ENCODE measurements at regions not wholly inside any gene's neighbourhood (a gene's known extent, or its start where the extent isn't known, plus 50 kb on each side); places are given as distances from the start of the nearest gene placed in this dataset.

DNA sequence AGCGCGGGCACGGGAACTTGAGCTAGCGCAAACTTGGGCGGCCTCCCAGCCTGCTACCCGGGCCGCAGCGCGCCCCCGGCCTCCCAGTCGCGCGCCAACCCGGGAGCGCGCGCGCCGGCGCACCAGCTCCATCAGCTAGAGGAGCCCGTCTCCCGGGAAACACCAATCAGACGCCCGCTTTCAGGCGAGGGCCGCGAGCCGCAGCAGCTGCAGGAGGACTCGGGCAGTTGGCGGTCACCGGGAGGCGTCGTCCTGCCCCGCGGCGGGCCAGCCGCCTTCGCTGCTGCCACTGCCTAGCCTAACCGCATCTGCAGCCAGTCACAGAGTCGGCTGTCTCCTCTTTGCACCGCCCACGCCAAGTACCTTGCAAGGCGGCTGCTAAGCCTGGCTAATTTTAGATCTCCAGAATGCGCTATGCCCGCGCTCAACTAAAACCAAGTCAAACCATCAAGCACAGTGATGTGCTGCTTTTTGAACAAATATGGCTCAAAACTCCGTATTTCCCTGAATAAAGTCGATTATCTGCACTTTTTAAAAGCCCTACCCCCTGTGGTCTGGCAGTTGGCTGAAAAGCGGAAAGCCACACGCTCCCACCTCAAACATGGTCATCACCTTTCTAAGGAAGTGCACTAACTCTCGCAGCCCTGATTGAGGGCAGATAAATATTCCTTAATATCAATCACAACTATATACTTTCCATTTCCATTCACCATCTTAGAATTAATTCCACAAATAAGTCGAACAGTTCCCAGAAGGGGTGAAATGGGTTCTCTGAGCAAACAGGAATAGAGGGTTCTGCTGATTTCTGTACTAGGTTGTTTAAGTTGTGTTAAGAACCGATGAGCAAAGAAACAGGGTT is 221.8 kb downstream of the MEF2C start:
- Histone ChIP-seq H3K4me1 (0 out of 2 replicates have a peak, but pooled peaks cover 5% of the 10 kb centered on the region), H3K4me3 (ENCODE audit: low read depth, low read length) (peak overlapping the region; percentile 41), H3K27me3 (replicated peaks; ENCODE audit: control insufficient read depth, insufficient read depth, low read length) (no peaks in the 10 kb centered on the region), H3K9me3 (no peaks in the 10 kb centered on the region), H3K36me3 (ENCODE audit: control insufficient read depth, insufficient read depth, low read length) (no peaks in the 10 kb centered on the region)
- Mint-ChIP-seq H3K36me3 (ENCODE audit: insufficient read depth, unreplicated experiment) (no peaks in the 10 kb centered on the region), H3K27me3 (ENCODE audit: insufficient read depth, unreplicated experiment) (peaks cover 17% of the 10 kb centered on the region), H3K4me1 (ENCODE audit: low read depth, unreplicated experiment) (no peaks in the 10 kb centered on the region), H3K27ac (ENCODE audit: unreplicated experiment) (no peak overlapping the region), H3K9me3 (ENCODE audit: unreplicated experiment) (no peaks in the 10 kb centered on the region), H3K4me3 (ENCODE audit: unreplicated experiment) (peak overlapping the region; percentile 70)
- peak; percentile 84 to 89 for DNase-seq
- no TSS peak for BruUV-seq (replicated peaks)
- intact Hi-C loops (cut with micrococcal nuclease; ENCODE audit: unreplicated experiment), result no loop called here
- POLR2A ChIA-PET, result no interaction called here
- TF ChIP-seq, protein P1, sequence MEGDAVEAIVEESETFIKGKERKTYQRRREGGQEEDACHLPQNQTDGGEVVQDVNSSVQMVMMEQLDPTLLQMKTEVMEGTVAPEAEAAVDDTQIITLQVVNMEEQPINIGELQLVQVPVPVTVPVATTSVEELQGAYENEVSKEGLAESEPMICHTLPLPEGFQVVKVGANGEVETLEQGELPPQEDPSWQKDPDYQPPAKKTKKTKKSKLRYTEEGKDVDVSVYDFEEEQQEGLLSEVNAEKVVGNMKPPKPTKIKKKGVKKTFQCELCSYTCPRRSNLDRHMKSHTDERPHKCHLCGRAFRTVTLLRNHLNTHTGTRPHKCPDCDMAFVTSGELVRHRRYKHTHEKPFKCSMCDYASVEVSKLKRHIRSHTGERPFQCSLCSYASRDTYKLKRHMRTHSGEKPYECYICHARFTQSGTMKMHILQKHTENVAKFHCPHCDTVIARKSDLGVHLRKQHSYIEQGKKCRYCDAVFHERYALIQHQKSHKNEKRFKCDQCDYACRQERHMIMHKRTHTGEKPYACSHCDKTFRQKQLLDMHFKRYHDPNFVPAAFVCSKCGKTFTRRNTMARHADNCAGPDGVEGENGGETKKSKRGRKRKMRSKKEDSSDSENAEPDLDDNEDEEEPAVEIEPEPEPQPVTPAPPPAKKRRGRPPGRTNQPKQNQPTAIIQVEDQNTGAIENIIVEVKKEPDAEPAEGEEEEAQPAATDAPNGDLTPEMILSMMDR (IDR thresholded peaks at IDR 0.05; ENCODE audit: insufficient read depth in 1 of 2, low read depth in 1 of 2, low read length in 1 of 2, severe bottlenecking in 1 of 2, unreplicated experiment in 1 of 2), result peak in 1 of 2 experiments; percentile 4
- CTCF ChIA-PET, result interaction anchor here (1.3 kb wide), 1 partner anchor 19 kb away, joined by 3 read pairs; no protein-coding TSS in a partner anchor

- no peaks in the 10 kb centered on the region for H3K9me3 Mint-ChIP-seq (ENCODE audit: unreplicated experiment)
- no peak overlapping the region for H3K27ac Mint-ChIP-seq (ENCODE audit: unreplicated experiment)
- DNase-seq, result no peak
- Histone ChIP-seq H3K27me3 (replicated peaks; ENCODE audit: control insufficient read depth, insufficient read depth, low read length) (no peaks in the 10 kb centered on the region), H3K4me3 (ENCODE audit: low read depth, low read length) (peak overlapping the region; percentile 41), H3K36me3 (ENCODE audit: control insufficient read depth, insufficient read depth, low read length) (no peaks in the 10 kb centered on the region), H3K4me1 (0 out of 2 replicates have a peak, but pooled peaks cover 5% of the 10 kb centered on the region), H3K9me3 (no peaks in the 10 kb centered on the region)
- no peaks in the 10 kb centered on the region for H3K36me3 Mint-ChIP-seq (ENCODE audit: insufficient read depth, unreplicated experiment)
- no TSS peak for BruUV-seq (replicated peaks)
- H3K27me3 Mint-ChIP-seq (ENCODE audit: insufficient read depth, unreplicated experiment), result peaks cover 14% of the 10 kb centered on the region
- no peaks in the 10 kb centered on the region for H3K4me1 Mint-ChIP-seq (ENCODE audit: low read depth, unreplicated experiment)
- intact Hi-C loops (cut with micrococcal nuclease; ENCODE audit: unreplicated experiment), result no loop called here
- ChIA-PET CTCF (interaction anchor here (0.7 to 1.3 kb wide), 2 partner anchors 20 to 427 kb away, joined by 3 to 4 read pairs; no protein-coding TSS in a partner anchor), POLR2A (no interaction called here)
- TF ChIP-seq, protein P1 (IDR thresholded peaks at IDR 0.05; ENCODE audit: insufficient read depth in 1 of 2, low read depth in 1 of 2, low read length in 1 of 2, severe bottlenecking in 1 of 2, unreplicated experiment in 1 of 2), result no peak
- H3K4me3 Mint-ChIP-seq (ENCODE audit: unreplicated experiment), result peak overlapping the region; percentile 70
Observed at GRCh38 chr5:88660264-88660946, 222.6 kb downstream of the MEF2C start.

DNA sequence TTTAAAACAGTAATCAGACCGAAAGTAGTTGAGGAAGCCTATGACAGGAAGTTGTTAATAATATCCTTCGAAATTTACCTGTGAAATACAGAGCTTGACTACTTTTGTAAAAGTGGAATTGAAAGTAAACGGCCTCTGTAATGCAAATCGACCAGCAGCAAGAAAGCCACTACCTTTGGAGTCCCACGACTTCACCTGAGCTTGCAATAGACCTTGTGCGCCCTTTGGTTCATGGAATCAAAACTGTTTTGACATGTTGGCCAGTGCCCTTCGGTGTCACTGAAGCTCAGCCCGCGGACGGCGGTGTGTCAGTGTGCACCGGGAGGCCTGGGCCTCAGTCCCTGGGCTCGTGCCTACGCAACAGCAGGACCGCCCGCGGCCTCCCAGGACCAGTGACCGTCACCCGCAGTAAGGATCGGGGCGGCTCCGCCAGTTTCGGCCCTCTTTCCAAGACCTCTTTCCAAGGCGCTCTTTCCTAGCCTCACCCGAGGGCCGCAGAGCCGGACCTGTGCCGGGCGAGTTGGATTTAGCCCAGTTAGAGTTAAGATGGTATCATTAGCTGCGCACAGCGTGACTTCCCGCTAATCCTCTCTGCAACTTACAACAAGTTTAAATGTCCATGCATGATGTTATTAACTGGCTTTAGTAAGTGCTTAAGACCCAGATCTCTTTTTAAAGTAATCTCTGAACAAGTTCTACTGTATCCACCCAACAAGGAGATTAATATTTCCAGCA is 223.3 kb downstream of the MEF2C start:
- TF ChIP-seq, protein P1 (IDR thresholded peaks at IDR 0.05; ENCODE audit: insufficient read depth in 1 of 2, low read depth in 1 of 2, low read length in 1 of 2, severe bottlenecking in 1 of 2, unreplicated experiment in 1 of 2), result no peak
- Mint-ChIP-seq H3K27me3 (ENCODE audit: insufficient read depth, unreplicated experiment) (peaks cover 14% of the 10 kb centered on the region), H3K4me1 (ENCODE audit: low read depth, unreplicated experiment) (no peaks in the 10 kb centered on the region), H3K36me3 (ENCODE audit: insufficient read depth, unreplicated experiment) (no peaks in the 10 kb centered on the region), H3K27ac (ENCODE audit: unreplicated experiment) (no peak overlapping the region), H3K4me3 (ENCODE audit: unreplicated experiment) (no peak overlapping the region), H3K9me3 (ENCODE audit: unreplicated experiment) (no peaks in the 10 kb centered on the region)
- BruUV-seq (replicated peaks), result no TSS peak
- Histone ChIP-seq H3K9me3 (no peaks in the 10 kb centered on the region), H3K4me3 (ENCODE audit: low read depth, low read length) (no peak overlapping the region), H3K27me3 (replicated peaks; ENCODE audit: control insufficient read depth, insufficient read depth, low read length) (no peaks in the 10 kb centered on the region), H3K36me3 (ENCODE audit: control insufficient read depth, insufficient read depth, low read length) (no peaks in the 10 kb centered on the region), H3K4me1 (0 out of 2 replicates have a peak, but pooled peaks cover 5% of the 10 kb centered on the region)
- ChIA-PET CTCF (interaction anchor here (0.7 to 1.3 kb wide), 2 partner anchors 20 to 428 kb away, joined by 3 to 4 read pairs; no protein-coding TSS in a partner anchor), POLR2A (no interaction called here)
- DNase-seq, result no peak
- intact Hi-C loops (cut with micrococcal nuclease; ENCODE audit: unreplicated experiment), result no loop called here

Measured in Caco-2 (cell line).